ENCODE measurements at regions not wholly inside any gene's neighbourhood (a gene's known extent, or its start where the extent isn't known, plus 50 kb on each side); places are given as distances from the start of the nearest gene placed in this dataset.

- TF ChIP-seq, protein P1, sequence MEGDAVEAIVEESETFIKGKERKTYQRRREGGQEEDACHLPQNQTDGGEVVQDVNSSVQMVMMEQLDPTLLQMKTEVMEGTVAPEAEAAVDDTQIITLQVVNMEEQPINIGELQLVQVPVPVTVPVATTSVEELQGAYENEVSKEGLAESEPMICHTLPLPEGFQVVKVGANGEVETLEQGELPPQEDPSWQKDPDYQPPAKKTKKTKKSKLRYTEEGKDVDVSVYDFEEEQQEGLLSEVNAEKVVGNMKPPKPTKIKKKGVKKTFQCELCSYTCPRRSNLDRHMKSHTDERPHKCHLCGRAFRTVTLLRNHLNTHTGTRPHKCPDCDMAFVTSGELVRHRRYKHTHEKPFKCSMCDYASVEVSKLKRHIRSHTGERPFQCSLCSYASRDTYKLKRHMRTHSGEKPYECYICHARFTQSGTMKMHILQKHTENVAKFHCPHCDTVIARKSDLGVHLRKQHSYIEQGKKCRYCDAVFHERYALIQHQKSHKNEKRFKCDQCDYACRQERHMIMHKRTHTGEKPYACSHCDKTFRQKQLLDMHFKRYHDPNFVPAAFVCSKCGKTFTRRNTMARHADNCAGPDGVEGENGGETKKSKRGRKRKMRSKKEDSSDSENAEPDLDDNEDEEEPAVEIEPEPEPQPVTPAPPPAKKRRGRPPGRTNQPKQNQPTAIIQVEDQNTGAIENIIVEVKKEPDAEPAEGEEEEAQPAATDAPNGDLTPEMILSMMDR (IDR thresholded peaks at IDR 0.05; ENCODE audit: insufficient read depth, low read length, poor library complexity, severe bottlenecking), result no peak
- DNase-seq (ENCODE audit: extremely low read depth, insufficient read length), result no peak
Observed at GRCh38 chr13:109669956-109670355, 116.4 kb downstream of the IRS2 start.

DNA sequence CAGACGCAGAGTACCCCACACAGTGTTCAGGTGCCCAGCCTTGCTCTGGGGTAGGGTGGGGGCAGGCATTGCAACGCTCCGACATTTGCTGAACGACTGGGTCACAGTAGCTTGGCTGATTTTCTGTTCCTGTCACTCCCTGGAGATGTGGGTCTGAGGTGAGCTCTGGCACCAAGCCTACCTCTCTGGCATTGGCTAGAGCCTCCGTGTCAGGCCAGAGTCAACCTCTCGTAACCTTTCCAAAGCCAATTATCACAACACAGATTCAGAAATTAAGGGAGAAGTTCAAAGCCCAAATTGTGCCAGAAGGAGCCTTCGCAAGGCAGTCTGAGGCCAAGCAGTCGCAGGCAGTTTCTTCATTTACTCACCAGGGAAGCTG is 117.2 kb downstream of the IRS2 start:
- H3K36me3 ChIP-seq (ENCODE audit: control insufficient read depth, insufficient read depth, low read length), result no peaks in the 10 kb centered on the region
- no peak overlapping the region for H3K4me3 ChIP-seq (replicated peaks; ENCODE audit: low read depth, low read length)
- TF ChIP-seq, protein P1 (IDR thresholded peaks at IDR 0.05; ENCODE audit: insufficient read depth, low read length, poor library complexity, severe bottlenecking), result no peak
- no peaks in the 10 kb centered on the region for H3K27me3 ChIP-seq (replicated peaks; ENCODE audit: control insufficient read depth, insufficient read depth, low read length)
- no peak for DNase-seq (ENCODE audit: extremely low read depth, insufficient read length)

More at GRCh38 chr13:109669956-109670355, 116.4 kb downstream of the IRS2 start:
- Histone ChIP-seq H3K36me3 (ENCODE audit: control insufficient read depth, insufficient read depth, low read length) (no peaks in the 10 kb centered on the region), H3K4me3 (replicated peaks; ENCODE audit: low read depth, low read length) (no peak overlapping the region), H3K27me3 (replicated peaks; ENCODE audit: control insufficient read depth, insufficient read depth, low read length) (no peaks in the 10 kb centered on the region)

DNA sequence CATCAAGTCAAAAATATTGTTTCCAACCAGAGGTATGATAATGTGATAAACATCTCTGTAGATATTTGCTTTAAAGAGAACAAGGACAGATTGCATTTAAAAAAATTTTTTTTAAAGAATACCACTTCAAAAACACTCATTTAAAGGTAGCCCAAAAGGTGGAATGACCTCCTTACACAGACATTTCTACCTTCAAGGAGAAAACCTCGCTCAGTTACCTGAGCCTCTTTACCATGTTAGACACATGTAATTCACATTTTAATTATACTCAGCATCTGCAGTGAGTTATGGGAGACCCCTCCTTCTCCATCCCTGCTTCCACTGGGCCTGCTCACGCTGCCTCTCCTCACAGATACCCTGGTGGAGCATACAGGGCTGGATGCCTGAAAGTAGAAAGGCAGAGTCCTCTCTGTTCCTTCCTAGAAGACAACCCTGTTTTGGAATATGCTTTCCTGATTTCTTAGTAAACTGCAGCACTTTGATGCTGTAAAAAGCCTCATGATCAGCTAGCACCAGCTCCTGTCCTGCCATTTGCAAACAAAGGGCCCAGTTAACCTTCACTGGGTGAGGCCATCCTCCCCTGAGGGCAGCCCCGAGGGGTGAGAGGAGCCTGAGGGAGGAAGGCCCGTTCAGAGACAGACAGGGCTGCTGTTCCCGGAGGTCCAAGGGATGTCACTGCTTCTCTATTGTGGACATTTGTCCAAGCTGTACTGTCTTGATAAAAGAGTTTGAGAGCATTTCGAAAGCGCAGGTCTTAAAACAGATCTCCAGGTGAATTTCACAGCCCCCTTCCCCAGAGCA is 117.8 kb downstream of the IRS2 start:
- Histone ChIP-seq H3K27me3 (replicated peaks; ENCODE audit: control insufficient read depth, insufficient read depth, low read length) (no peaks in the 10 kb centered on the region), H3K4me3 (replicated peaks; ENCODE audit: low read depth, low read length) (no peak overlapping the region), H3K36me3 (ENCODE audit: control insufficient read depth, insufficient read depth, low read length) (no peaks in the 10 kb centered on the region)
- TF ChIP-seq, protein P1 (IDR thresholded peaks at IDR 0.05; ENCODE audit: insufficient read depth, low read length, poor library complexity, severe bottlenecking), result no peak
- DNase-seq (ENCODE audit: extremely low read depth, insufficient read length), result no peak

DNA sequence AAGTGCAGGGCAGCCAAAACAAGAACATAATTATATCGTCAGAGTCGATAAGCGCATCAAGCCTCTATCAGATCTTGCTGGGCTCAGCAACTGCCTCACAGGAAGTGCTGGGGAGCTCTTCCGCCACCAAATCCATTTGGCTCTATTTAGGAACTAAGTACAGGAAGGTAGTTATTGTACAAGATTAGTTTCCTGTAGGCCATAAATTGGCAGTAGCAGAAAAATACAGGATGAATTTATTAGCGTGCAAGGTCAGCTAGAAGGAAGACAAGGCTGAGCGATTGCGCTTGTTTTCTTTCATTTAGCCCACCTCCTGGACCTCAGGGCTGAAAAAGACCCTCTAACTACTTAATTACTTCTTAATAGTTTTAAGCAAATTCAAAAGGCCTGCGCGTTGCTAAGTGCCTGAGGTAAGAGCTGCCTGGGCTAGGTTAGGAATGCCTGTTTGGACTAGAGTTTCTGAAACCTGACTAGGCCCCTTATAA is 118.5 kb downstream of the IRS2 start:
- Histone ChIP-seq H3K4me3 (replicated peaks; ENCODE audit: low read depth, low read length) (no peak overlapping the region), H3K27me3 (replicated peaks; ENCODE audit: control insufficient read depth, insufficient read depth, low read length) (no peaks in the 10 kb centered on the region), H3K36me3 (ENCODE audit: control insufficient read depth, insufficient read depth, low read length) (no peaks in the 10 kb centered on the region)
- no peak for DNase-seq (ENCODE audit: extremely low read depth, insufficient read length)
- TF ChIP-seq, protein P1 (IDR thresholded peaks at IDR 0.05; ENCODE audit: insufficient read depth, low read length, poor library complexity, severe bottlenecking), result no peak

DNA sequence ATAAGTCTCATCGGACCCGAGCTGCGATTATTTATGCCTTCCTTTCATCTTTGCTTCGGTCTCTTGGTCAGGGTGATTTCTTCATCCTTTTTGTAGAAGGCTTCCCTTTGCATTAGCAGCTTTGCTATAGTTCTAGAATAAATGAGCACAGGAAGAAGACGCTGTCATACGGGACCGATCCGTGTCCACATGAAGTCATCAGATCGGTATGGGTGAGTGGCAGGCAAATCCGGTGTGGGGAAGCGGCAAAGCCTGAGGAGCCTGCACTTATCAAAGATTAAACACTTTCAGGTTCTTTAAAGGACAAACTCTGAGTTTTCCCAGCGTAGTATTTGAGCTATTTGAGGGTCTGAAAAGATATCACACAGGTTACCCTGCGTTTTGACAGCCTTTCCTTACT is 119.3 kb downstream of the IRS2 start:
- no peaks in the 10 kb centered on the region for H3K27me3 ChIP-seq (replicated peaks; ENCODE audit: control insufficient read depth, insufficient read depth, low read length)
- no peak for DNase-seq (ENCODE audit: extremely low read depth, insufficient read length)

More for the DNA sequence above, 119.3 kb downstream of the IRS2 start:
- no peaks in the 10 kb centered on the region for H3K36me3 ChIP-seq (ENCODE audit: control insufficient read depth, insufficient read depth, low read length)
- no peak overlapping the region for H3K4me3 ChIP-seq (replicated peaks; ENCODE audit: low read depth, low read length)
- TF ChIP-seq, protein P1 (IDR thresholded peaks at IDR 0.05; ENCODE audit: insufficient read depth, low read length, poor library complexity, severe bottlenecking), result no peak
